ENCODE measurements at regions not wholly inside any gene's neighbourhood (a gene's known extent, or its start where the extent isn't known, plus 50 kb on each side); places are given as distances from the start of the nearest gene placed in this dataset.
"Not testable (repeated sequence)": the region's sequence is repeated elsewhere in the genome, so short reads cannot be mapped to it uniquely, and the experiment has no call there.

DNA sequence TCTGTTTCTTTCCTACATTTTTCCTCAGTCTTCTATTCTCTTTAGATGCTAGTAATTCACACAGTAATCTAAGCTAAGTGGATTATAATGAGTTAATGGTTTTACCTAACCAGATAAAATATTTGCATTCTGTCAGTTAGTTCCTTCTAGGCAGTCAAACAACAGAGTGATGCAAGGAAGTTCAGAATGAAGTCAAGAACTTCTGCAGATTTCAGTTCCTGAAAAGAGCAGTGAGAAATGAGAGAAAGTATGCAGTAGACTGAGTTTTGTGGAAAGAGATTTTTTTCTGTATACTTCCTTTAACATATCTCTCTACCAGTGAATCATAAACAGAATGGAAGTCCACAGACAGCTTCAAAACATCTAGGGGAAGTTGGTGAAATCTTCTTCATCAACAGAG, 774.0 kb upstream of the POU3F4 start:
- no peak for DNase-seq

GRCh38 chrX:82738313-82738712, 769.8 kb upstream of the POU3F4 start:
- DNase-seq: not testable (repeated sequence)

DNA sequence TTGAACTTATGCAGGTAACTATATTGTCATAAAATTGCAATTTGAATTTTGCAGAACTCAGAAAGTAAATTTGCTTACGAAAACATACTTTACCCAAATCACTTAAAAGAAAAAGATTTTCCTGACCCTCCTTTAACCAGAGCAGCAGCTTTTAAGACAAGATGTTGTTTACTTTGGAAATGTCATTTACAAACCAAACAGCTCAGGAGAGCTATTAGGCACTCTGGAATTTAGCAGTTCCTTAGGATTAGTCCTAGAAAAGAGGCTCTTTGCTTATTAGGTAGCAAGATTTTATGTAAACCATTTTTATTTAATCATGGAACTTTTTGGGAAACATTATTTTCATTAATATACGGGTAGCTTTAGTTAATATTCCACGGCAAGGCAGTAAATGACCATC, 765.7 kb upstream of the POU3F4 start:
- no peak for DNase-seq

- not testable (repeated sequence) for DNase-seq
Measured at GRCh38 chrX:82745725-82746124, 762.4 kb upstream of the POU3F4 start.

- peak; percentile 11 for DNase-seq
Measured at GRCh38 chrX:82748906-82749505, 759.1 kb upstream of the POU3F4 start.

DNA sequence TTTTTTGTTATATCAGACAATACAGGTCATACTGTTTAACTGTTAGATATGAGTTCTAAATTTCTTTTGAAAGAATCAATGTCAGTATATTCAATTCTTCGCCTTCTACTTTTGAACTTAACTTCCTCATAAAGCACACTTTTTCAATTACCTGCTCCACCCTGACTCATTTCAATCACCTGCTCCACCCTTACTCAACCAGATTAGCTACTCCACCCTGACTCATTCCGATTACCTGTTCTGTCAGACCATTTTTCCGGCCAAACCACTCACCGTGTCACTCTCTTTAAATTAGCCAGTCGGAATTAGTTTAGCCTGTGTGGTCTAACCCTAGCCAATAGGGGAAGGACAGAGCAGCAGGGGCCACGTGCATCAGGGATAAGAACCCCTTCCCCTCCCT, 751.8 kb upstream of the POU3F4 start:
- DNase-seq: no peak

- DNase-seq: no peak
Measured at GRCh38 chrX:82757614-82758013, 750.5 kb upstream of the POU3F4 start.

GRCh38 chrX:82764521-82764920, 743.6 kb upstream of the POU3F4 start:
- DNase-seq: no peak

GRCh38 chrX:82765811-82766210, 742.3 kb upstream of the POU3F4 start:
- no peak for DNase-seq

DNA sequence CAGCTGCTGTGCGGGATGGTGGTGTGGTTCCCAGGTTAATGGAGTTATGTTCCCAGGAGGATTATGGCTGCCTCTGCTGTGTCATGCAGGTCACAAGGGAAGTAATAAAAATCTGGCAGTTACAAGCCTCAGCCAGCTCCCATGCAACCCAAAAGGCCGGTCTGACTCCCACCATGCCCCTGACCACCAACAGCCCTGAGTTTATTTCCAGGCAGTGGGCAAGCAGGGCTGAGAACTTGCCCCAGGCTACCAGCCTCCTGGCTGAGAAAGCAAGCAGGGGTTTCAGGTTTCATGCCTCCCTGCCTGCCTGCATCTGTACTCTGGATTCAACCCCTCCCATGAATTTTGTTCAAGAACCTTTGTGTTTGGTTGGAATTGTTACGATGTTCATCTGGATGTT, 732.7 kb upstream of the POU3F4 start:
- DNase-seq: no peak

DNA sequence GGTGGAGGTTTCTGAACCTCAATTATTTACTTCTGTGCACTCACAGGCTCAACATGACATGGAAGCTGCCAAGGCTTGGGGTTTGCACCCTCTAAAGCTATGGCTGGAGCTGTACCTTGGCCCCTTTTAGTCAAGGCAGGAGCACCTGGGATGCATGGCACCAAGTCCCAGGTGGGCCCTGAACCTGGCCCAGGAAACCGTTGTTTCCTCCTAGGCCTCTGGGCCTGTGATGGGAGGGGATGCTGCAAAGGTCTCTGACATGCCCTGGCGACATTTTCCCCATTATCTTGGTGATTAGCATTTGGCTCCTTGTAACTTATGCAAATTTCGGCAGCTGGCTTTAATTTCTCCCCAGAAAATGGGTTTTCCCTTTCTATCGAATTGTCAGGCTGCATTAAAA, 726.1 kb upstream of the POU3F4 start:
- no peak for DNase-seq

DNA sequence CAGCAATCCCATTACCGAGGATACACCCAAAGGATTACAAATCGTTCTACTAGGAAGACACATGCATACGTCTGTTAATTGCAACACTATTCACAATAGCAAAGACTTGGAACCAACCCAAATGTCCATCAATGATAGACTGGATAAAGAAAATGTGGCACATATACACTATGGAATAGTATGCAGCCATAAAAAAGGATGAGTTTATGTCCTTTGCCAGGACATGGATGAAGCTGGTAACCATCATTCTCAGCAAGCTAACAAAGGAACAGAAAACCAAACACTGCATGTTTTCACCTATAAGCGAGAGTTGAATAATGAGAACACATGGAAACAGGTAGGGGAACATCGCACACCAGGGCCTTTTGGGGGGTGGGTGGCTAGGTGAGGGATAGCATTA, 695.2 kb upstream of the POU3F4 start:
- DNase-seq: not testable (repeated sequence)

DNA sequence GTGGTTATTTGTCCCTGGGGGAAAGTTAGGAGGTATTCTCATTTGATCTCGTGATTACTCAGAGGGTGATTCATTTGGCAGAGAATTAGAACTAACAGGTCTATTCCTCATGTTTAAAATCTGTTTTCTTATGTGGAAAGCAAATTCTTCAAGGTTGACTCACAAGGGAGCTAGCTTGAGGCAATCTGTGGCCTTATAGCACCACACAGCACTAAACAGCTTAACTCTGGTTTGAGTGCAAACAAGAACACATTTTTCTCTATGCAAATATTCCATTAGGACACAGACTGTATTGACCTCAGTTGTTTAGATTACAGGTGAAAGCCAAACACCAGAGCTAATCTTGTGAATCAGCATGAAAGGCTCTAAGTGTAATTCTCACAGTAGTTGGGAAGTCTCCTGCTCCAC, 694.4 kb upstream of the POU3F4 start:
- DNase-seq: peak; percentile 69

- no peak for DNase-seq
Measured at GRCh38 chrX:82816001-82816400, 692.1 kb upstream of the POU3F4 start.

DNA sequence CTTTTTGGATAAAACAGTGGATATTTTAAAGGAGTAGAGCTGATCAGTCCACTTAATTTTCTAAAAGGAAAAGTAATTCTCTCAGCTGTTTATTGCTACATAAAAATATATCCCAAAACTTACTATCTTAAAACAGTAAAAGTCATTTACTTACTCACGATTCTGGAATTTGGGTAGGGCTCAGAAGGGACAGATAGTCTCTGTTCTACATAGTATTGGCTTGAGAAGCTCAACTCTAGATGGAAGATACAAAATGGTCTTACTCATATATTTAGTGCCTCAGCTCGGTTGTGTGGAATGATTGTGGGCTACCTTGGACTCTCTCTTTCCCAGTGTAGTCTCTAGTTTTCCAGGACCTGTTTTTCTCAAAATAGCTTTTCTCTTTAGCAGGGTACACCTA, 691.5 kb upstream of the POU3F4 start:
- no peak for DNase-seq

GRCh38 chrX:82842286-82842685, 665.8 kb upstream of the POU3F4 start:
- no peak for DNase-seq

DNA sequence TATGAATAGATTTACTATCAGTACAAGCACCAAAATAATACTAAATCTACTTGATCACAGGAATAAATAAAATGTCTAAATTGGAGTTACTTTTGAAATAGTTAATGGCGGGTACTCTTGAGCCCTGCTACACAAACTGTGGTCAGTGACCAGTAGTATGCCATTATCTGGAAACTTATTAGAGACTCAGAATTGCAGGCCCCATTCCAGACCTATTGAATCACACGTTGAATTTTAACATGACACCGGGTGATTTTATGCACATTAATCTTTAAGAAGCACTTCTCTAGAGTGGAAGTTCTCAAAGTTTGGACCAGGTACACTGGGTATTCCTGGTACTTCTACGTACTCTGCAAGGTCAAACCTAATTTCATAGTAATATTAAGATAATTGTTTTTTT, 660.0 kb upstream of the POU3F4 start:
- no peak for DNase-seq
